Muscle of leg (tissue), 3 donors: ENCODE measurements at regions not wholly inside any gene's neighbourhood (a gene's known extent, or its start where the extent isn't known, plus 50 kb on each side); places are given as distances from the start of the nearest gene placed in this dataset.
A peak's percentile ranks its signal among the peaks of the same experiment; 100 is the strongest.

Source experiments
- DNase-seq: peaks from one replicate; pipeline ENCODE4 v3.0.0; 2013
- H3K27ac ChIP-seq: one replicate; pipeline ENCODE4 v1.5.1; 2013; ENCODE audit warnings: mild to moderate bottlenecking, low read length, control low read depth
- H3K27me3 ChIP-seq: one replicate; pipeline ENCODE4 v1.6.1; 2013; ENCODE audit warnings: low read length; ENCODE audit not compliant: control insufficient read depth, insufficient read depth
- H3K36me3 ChIP-seq: one replicate; pipeline ENCODE4 v1.6.1; 2013; ENCODE audit warnings: low read length; ENCODE audit not compliant: control insufficient read depth, insufficient read depth
- H3K4me1 ChIP-seq: one replicate; pipeline ENCODE4 v1.6.1; 2013; ENCODE audit warnings: low read length; ENCODE audit not compliant: control insufficient read depth, insufficient read depth
- H3K4me3 ChIP-seq: one replicate; pipeline ENCODE4 v1.5.1; 2013; ENCODE audit warnings: low read length, control low read depth
- H3K9me3 ChIP-seq: replicated peaks from 2 replicates; pipeline ENCODE4 v1.6.1; 2013; ENCODE audit warnings: low read depth, low read length; ENCODE audit not compliant: control insufficient read depth
- WGBS: methylation state at CpG from one replicate; pipeline ENCODE4 v1.1.5; 2013; ENCODE audit warnings: missing lambda C conversion rate; ENCODE audit not compliant: insufficient coverage; 5-methylcytosine and 5-hydroxymethylcytosine counted together

- DNase-seq = no peak
- Histone ChIP-seq H3K27ac (no peak overlapping the region), H3K4me1 (no peaks in the 10 kb centered on the region), H3K27me3 (no peaks in the 10 kb centered on the region), H3K4me3 (no peak overlapping the region), H3K9me3 (no peaks in the 10 kb centered on the region), H3K36me3 (no peaks in the 10 kb centered on the region)
- WGBS = 75% methylated on average over 2 of the region's 4 CpGs
Measured at GRCh38 chr11:32302826-32303225, 132.5 kb downstream of the WT1 start.

GRCh38 chr11:32304521-32304920 lies 130.8 kb downstream of the WT1 start:
- H3K27ac ChIP-seq = no peak overlapping the region
- no peaks in the 10 kb centered on the region for H3K36me3 ChIP-seq
- no peak overlapping the region for H3K4me3 ChIP-seq
- no peaks in the 10 kb centered on the region for H3K9me3 ChIP-seq
- DNase-seq = no peak
- H3K4me1 ChIP-seq = no peaks in the 10 kb centered on the region
- H3K27me3 ChIP-seq = no peaks in the 10 kb centered on the region
- 80% methylated on average over 1 of the region's 2 CpGs for WGBS

DNA sequence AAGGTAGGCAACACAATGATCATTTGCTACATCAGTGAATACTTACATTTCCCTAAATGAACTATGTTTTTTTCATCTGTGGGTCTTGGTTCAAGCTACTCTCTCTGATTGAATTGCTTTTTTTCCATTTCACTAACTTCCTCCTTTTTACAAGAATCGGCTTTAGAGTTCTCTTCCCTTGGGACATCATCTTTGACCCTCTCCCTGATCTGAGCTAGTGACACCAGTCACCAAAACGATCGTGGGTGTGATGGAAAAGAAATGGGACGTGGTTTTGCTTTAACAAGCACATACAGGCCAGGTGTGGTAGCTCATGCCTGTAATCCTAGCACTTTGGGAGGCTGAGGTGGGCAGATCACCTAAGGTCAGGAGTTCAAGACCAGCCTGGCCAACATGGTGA lies 129.9 kb downstream of the WT1 start:
- Histone ChIP-seq H3K4me1 (no peaks in the 10 kb centered on the region), H3K36me3 (no peaks in the 10 kb centered on the region), H3K9me3 (no peaks in the 10 kb centered on the region), H3K27me3 (no peaks in the 10 kb centered on the region), H3K4me3 (no peak overlapping the region), H3K27ac (no peak overlapping the region)
- DNase-seq = no peak
- WGBS = no CpG with 5 or more reads among the region's 4 CpGs

DNA sequence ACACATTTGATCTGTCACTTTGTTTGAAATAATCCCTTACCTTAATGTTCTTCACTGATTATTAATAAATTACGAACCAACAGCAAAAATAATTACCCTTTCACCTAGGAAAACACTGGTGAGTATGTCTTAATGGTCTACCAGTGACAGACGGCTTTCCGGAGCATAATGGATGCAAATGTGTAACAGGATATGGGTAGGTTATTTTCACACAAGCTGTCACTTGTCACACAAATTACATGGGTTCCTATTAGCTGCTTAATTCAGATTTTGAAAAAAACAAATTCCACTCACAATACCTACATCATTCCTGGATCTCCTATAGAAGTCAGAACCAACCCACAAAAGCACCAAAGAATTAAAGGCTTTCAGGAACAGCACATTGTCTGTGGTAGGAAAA lies 127.9 kb downstream of the WT1 start:
- Histone ChIP-seq H3K4me1 (no peaks in the 10 kb centered on the region), H3K36me3 (no peaks in the 10 kb centered on the region), H3K9me3 (no peaks in the 10 kb centered on the region), H3K27ac (no peak overlapping the region), H3K4me3 (no peak overlapping the region), H3K27me3 (no peaks in the 10 kb centered on the region)
- no CpG with 5 or more reads among the region's 3 CpGs for WGBS
- no peak for DNase-seq

DNA sequence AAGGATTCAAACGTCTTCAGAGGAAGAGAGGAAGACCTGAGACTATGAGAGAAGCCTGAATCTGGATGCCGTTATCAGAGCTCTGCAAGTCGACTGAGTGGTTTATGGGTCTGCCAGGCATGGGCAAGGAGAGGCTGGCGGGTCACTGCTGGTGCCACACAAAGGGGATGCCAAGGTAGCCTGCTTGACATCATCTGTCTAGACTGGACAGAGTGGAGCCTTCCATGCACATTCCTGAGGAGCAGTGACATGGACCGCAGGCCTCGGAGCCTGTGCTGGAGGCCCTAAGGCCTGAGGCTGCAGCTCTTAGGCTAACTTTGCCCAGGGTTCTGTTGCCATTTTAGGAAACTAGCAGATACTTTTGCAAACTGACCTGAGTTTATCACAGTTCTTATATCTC lies 127.4 kb downstream of the WT1 start:
- Histone ChIP-seq H3K4me3 (no peak overlapping the region), H3K27ac (no peak overlapping the region), H3K36me3 (no peaks in the 10 kb centered on the region), H3K27me3 (no peaks in the 10 kb centered on the region), H3K4me1 (no peaks in the 10 kb centered on the region), H3K9me3 (no peaks in the 10 kb centered on the region)
- no peak for DNase-seq
- 72% methylated on average over 6 of the region's 6 CpGs for WGBS

DNA sequence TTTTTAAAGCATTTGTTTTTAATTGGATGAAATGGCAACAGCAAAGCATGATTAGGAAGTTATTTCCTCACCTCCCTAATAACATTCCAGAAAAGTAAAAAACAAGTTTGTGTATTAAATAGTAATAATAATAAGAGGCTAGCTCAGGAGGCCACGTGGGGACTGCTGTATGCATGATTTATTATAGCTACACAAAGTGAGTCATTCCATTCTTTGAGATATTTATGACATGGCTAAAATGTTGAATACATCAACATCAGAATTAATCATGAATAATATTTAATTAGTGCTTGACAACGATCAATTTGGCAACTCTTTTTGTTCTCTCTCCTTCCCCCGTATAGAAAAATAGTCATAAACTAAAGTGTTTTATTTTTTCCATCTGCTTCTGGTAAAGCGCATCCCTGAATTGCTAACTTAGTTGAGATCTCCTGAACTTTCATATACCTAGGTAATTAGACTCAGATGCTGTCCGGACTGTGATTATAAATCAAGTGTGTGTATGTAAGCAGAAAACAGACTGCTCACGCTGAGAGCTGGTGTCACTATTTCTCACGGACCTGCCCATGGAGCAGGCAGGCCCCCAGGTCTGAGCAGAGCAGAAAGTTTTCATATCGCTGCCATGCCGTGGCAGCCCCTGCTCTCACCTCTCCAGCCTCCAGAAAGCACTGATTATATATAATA lies 125.7 kb downstream of the WT1 start:
- Histone ChIP-seq H3K9me3 (no peaks in the 10 kb centered on the region), H3K36me3 (no peaks in the 10 kb centered on the region), H3K4me1 (no peaks in the 10 kb centered on the region), H3K4me3 (no peak overlapping the region), H3K27ac (no peak overlapping the region), H3K27me3 (no peaks in the 10 kb centered on the region)
- WGBS = no CpG with 5 or more reads among the region's 9 CpGs
- DNase-seq = no peak

DNA sequence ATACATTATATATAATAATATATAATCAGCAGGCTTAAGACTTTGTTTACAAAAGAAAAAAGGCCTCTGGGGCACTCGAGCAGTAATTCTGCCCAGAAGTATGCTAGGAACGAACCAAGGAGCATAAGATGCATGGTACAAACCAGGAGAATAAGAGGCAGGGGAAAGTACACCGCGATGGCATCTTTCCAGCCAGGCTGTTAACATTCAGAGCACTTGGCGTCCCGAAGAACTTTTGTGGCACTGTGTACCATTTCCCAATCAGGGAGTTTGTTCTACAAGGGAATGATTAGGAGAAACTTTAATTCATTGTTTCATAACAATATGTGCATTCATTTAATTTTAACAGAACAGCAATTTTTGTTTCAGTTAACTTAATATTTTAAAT lies 125.1 kb downstream of the WT1 start:
- no peaks in the 10 kb centered on the region for H3K27me3 ChIP-seq
- H3K36me3 ChIP-seq = no peaks in the 10 kb centered on the region
- no peaks in the 10 kb centered on the region for H3K9me3 ChIP-seq
- H3K4me1 ChIP-seq = no peaks in the 10 kb centered on the region
- no peak overlapping the region for H3K27ac ChIP-seq
- 53% methylated on average over 6 of the region's 6 CpGs for WGBS
- no peak for DNase-seq
- no peak overlapping the region for H3K4me3 ChIP-seq

DNA sequence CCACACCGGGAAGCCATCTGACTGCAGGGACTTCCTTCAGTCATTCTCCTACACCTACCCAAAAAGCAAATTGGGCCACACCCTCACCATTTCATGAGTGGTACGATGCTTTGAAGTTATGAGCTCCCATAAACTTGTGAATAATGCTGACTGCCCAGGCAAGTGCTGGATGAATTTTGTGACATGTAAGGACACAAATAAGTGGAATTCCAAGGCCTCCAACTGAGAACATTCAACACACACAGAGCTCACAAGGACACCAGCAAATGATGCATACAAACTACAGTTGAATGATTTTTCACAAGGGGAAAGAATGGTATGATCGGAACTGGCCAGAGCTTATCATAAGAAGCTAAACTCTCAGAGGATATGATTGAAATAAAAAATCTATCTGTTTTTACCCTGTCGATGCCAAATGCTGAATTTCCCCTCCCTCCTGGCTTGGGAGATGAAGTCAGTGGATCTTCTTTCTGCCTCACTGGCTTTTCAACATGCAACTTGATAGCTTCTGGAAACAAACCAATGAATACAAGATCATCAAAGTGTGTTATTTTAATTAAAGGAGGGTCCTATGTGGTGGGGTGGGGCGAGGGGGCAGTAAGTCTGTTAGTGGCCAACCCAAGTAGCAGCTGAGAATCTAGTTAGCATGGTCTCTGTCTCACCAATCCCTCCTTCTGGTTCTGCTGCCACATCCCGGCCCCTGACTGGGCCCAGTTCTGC lies 123.8 kb downstream of the WT1 start:
- Histone ChIP-seq H3K27ac (no peak overlapping the region), H3K27me3 (no peaks in the 10 kb centered on the region), H3K36me3 (no peaks in the 10 kb centered on the region), H3K4me3 (no peak overlapping the region), H3K9me3 (no peaks in the 10 kb centered on the region), H3K4me1 (no peaks in the 10 kb centered on the region)
- 83% methylated on average over 1 of the region's 6 CpGs for WGBS
- DNase-seq = no peak

GRCh38 chr11:32312206-32312817 lies 123.0 kb downstream of the WT1 start:
- Histone ChIP-seq H3K4me1 (no peaks in the 10 kb centered on the region), H3K4me3 (no peak overlapping the region), H3K27ac (no peak overlapping the region), H3K36me3 (no peaks in the 10 kb centered on the region), H3K9me3 (no peaks in the 10 kb centered on the region), H3K27me3 (no peaks in the 10 kb centered on the region)
- 36% methylated on average over 2 of the region's 6 CpGs for WGBS
- no peak for DNase-seq

- peak; percentile 14 for DNase-seq
Measured at GRCh38 chr11:32312865-32313403, 122.4 kb downstream of the WT1 start.

More at GRCh38 chr11:32312865-32313403, 122.4 kb downstream of the WT1 start:
- no peaks in the 10 kb centered on the region for H3K9me3 ChIP-seq
- H3K36me3 ChIP-seq = no peaks in the 10 kb centered on the region
- no peak overlapping the region for H3K27ac ChIP-seq
- no peaks in the 10 kb centered on the region for H3K27me3 ChIP-seq
- no peaks in the 10 kb centered on the region for H3K4me1 ChIP-seq
- 41% methylated on average over 4 of the region's 12 CpGs for WGBS
- no peak overlapping the region for H3K4me3 ChIP-seq
